Keratinocyte (primary cell): ENCODE measurements at regions not wholly inside any gene's neighbourhood (a gene's known extent, or its start where the extent isn't known, plus 50 kb on each side); places are given as distances from the start of the nearest gene placed in this dataset.

Experiments used
- EZH2 ChIP-seq: IDR thresholded peaks from one replicate; pipeline ENCODE4 v1.6.1; 2012; ENCODE audit warnings: inconsistent platforms, mild to moderate bottlenecking, low read length, moderate library complexity
- TF ChIP-seq, protein P1 (sequence below), 3 experiments: IDR thresholded peaks in 1 of 3; conservative IDR thresholded peaks in 1 of 3; optimal IDR thresholded peaks in 1 of 3; 2 replicates in 2 of 3; 3 replicates in 1 of 3; pipeline versions ENCODE3 to v1.5.1; 2011; ENCODE audit warnings: low read length in 3 of 3, mild to moderate bottlenecking in 3 of 3, moderate library complexity in 2 of 3, control low read depth in 1 of 3, inconsistent platforms in 1 of 3; ENCODE audit not compliant: insufficient read depth in 2 of 3; ENCODE audit errors: extremely low read depth in 1 of 3

GRCh38 chr15:99878835-99879234, 145.6 kb upstream of the LYSMD4 start:
- TF ChIP-seq, protein P1, sequence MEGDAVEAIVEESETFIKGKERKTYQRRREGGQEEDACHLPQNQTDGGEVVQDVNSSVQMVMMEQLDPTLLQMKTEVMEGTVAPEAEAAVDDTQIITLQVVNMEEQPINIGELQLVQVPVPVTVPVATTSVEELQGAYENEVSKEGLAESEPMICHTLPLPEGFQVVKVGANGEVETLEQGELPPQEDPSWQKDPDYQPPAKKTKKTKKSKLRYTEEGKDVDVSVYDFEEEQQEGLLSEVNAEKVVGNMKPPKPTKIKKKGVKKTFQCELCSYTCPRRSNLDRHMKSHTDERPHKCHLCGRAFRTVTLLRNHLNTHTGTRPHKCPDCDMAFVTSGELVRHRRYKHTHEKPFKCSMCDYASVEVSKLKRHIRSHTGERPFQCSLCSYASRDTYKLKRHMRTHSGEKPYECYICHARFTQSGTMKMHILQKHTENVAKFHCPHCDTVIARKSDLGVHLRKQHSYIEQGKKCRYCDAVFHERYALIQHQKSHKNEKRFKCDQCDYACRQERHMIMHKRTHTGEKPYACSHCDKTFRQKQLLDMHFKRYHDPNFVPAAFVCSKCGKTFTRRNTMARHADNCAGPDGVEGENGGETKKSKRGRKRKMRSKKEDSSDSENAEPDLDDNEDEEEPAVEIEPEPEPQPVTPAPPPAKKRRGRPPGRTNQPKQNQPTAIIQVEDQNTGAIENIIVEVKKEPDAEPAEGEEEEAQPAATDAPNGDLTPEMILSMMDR (optimal IDR thresholded peaks at IDR 0.05 in 1 of 3, IDR thresholded peaks at IDR 0.05 in 1 of 3, conservative IDR thresholded peaks at IDR 0.05 in 1 of 3; ENCODE audit: extremely low read depth in 1 of 3, insufficient read depth in 2 of 3, low read length in 3 of 3): no peak
- TF ChIP-seq EZH2: no peak
